K562 (cell line): ENCODE measurements at regions not wholly inside any gene's neighbourhood (a gene's known extent, or its start where the extent isn't known, plus 50 kb on each side); places are given as distances from the start of the nearest gene placed in this dataset.

Experiments
- ATAC-seq: fragments of 200-7000 bp; cut with Tn5 transposase; 3 replicates; pipeline ENCODE4 v1.9.1; 2020; ENCODE audit warnings: moderate library complexity
- BruUV-seq: library from RNA; stranded (reverse); fragments of 400-500 nt; replicated peaks from 2 replicates; lab custom pipeline; 2021; lab: Mats Ljungman, UMichigan
- CTCF ChIA-PET: fragments of 300-600 bp; formaldehyde crosslinking; extraction: SDS; loops from one replicate; lab custom pipeline; 2021; ENCODE audit warnings: low intra/inter-chr PET ratio; lab: Yijun Ruan, JAX
- POLR2A ChIA-PET: fragments of 300-600, 350-650 bp; sonication (Branson Sonifier 250); formaldehyde crosslinking; extraction: SDS; loops from one replicate; lab custom pipeline; 2021; ENCODE audit warnings: antibody characterized with exemption, inconsistent platforms; lab: Yijun Ruan, JAX
- DNase-seq, 4 experiments: peaks; one replicate each; pipeline versions ENCODE4 v3.0.0 to v3.0.0-alpha.2; 2011 to 2018; ENCODE audit warnings: low spot score in 3 of 4, mixed read lengths in 3 of 4; ENCODE audit errors: extremely low read depth in 1 of 4
- FAIRE-seq: peaks from 2 replicates; lab custom pipeline; 2011; peaks lifted over from hg19 to GRCh38; lab: Jason Lieb, UNC
- H2AFZ ChIP-seq: 2 replicates; pipeline ENCODE4 v1.6.0; 2011; ENCODE audit warnings: low read depth, low read length, control low read depth, inconsistent platforms
- H3K27ac ChIP-seq: fragments of 200-600 bp; 3 replicates; pipeline ENCODE4 v1.8.0; 2011; ENCODE audit warnings: low read depth, mild to moderate bottlenecking, control low read depth, inconsistent platforms, low read length, moderate library complexity, mixed read lengths; ENCODE audit errors: extremely low read depth
- H3K27me3 ChIP-seq, 2 experiments: fragments of 300-600 bp in 1 of 2; 2 replicates in 1 of 2; 3 replicates in 1 of 2; pipeline versions ENCODE4 v1.6.0 to v1.8.0; 2011; ENCODE audit warnings: inconsistent platforms in 2 of 2, low read length in 2 of 2, mild to moderate bottlenecking in 1 of 2, mixed read lengths in 1 of 2, moderate library complexity in 1 of 2; ENCODE audit not compliant: control insufficient read depth in 2 of 2, insufficient read depth in 2 of 2
- H3K36me3 ChIP-seq: fragments of 300-600 bp; 3 replicates; pipeline ENCODE4 v1.8.0; 2011; ENCODE audit warnings: mild to moderate bottlenecking, low read length, inconsistent platforms; ENCODE audit not compliant: control insufficient read depth, insufficient read depth
- H3K4me1 ChIP-seq, 2 experiments: fragments of 200-600 bp in 1 of 2; replicated peaks in 1 of 2; 2 replicates in 1 of 2; 3 replicates in 1 of 2; pipeline versions ENCODE4 v1.5.1 to v1.8.0; 2011; ENCODE audit warnings: inconsistent platforms in 2 of 2, low read length in 2 of 2, mild to moderate bottlenecking in 1 of 2, mixed read lengths in 1 of 2, moderate library complexity in 1 of 2; ENCODE audit not compliant: control insufficient read depth in 2 of 2, insufficient read depth in 2 of 2
- H3K4me2 ChIP-seq: 2 replicates; pipeline ENCODE4 v1.6.1; 2011; ENCODE audit warnings: low read length, control low read depth, inconsistent platforms, mixed read lengths; ENCODE audit not compliant: insufficient read depth
- H3K4me3 ChIP-seq: fragments of 200-600 bp; sonication (generic), shearing (Covaris generic); 2 replicates; pipeline ENCODE4 v1.5.1; 2016; ENCODE audit warnings: control low read depth, inconsistent platforms
- H3K79me2 ChIP-seq: fragments of 200-600 bp; 3 replicates; pipeline ENCODE4 v1.8.0; 2011; ENCODE audit warnings: low read length, inconsistent platforms; ENCODE audit not compliant: control insufficient read depth, insufficient read depth
- H3K9ac ChIP-seq, 2 experiments: 2 replicates each; pipeline versions ENCODE4 v1.6.0 to v1.6.1; 2011; ENCODE audit warnings: low read depth in 2 of 2, low read length in 2 of 2, control low read depth in 1 of 2, inconsistent platforms in 1 of 2, mild to moderate bottlenecking in 1 of 2, mixed read lengths in 1 of 2; ENCODE audit not compliant: insufficient read depth in 1 of 2
- H3K9me1 ChIP-seq: one replicate; pipeline ENCODE4 v1.6.0; 2011; ENCODE audit warnings: inconsistent platforms, mild to moderate bottlenecking, low read length, moderate library complexity; ENCODE audit not compliant: control insufficient read depth, insufficient read depth
- H3K9me3 ChIP-seq: replicated peaks from 2 replicates; pipeline ENCODE4 v1.5.1; 2011; ENCODE audit warnings: low read depth, low read length, inconsistent platforms; ENCODE audit not compliant: control insufficient read depth, insufficient read depth
- H4K20me1 ChIP-seq: replicated peaks from 2 replicates; pipeline ENCODE4 v1.6.1; 2011; ENCODE audit warnings: low read length, inconsistent platforms, mixed read lengths; ENCODE audit not compliant: control insufficient read depth, insufficient read depth
- FOXM1 ChIP-seq, 2 experiments: fragments of 450-650 bp in 1 of 2; sonication (generic) in 1 of 2; formaldehyde crosslinking in 1 of 2; IDR thresholded peaks; 2 replicates each; pipeline versions ENCODE4 v1.6.1 to v1.9.0; 2017 to 2022; ENCODE audit warnings: low read depth in 2 of 2, mild to moderate bottlenecking in 2 of 2, missing genetic modification reagents in 1 of 2, moderate library complexity in 1 of 2
- GTF2A2 ChIP-seq: IDR thresholded peaks from 2 replicates; pipeline ENCODE4 v1.6.1; 2016; ENCODE audit warnings: mild to moderate bottlenecking, missing genetic modification characterization, missing compliant biosample characterization
- HDGF ChIP-seq: fragments of 450-650 bp; IDR thresholded peaks from 2 replicates; pipeline ENCODE4 v1.6.1; 2016
- PURB ChIP-seq: sonication (generic); formaldehyde crosslinking; IDR thresholded peaks from 2 replicates; pipeline ENCODE4 v1.9.0; 2021; ENCODE audit warnings: low read depth, mild to moderate bottlenecking, missing genetic modification reagents
- RBM14 ChIP-seq: fragments of 200-400 bp; formaldehyde crosslinking; IDR thresholded peaks from 2 replicates; pipeline ENCODE4 v1.6.1; 2018; ENCODE audit warnings: low read depth, mild to moderate bottlenecking, low read length, moderate library complexity, borderline replicate concordance; ENCODE audit not compliant: insufficient read depth
- SLC30A9 ChIP-seq: fragments of 250-450 bp; sonication (Bioruptor Pico); IDR thresholded peaks from 2 replicates; pipeline ENCODE4 v1.8.0; 2022; ENCODE audit warnings: mild to moderate bottlenecking, moderate library complexity
- ZBTB1 ChIP-seq: sonication (generic); formaldehyde crosslinking; IDR thresholded peaks from 2 replicates; pipeline ENCODE4 v1.8.1; 2023; ENCODE audit warnings: missing genetic modification reagents, low read depth, mild to moderate bottlenecking, borderline replicate concordance
- ZNF766 ChIP-seq: fragments of 200-800 bp; sonication (Bioruptor generic); conservative IDR thresholded peaks from 2 replicates; pipeline ENCODE4 v1.6.1; 2016; ENCODE audit warnings: missing genetic modification characterization, missing compliant biosample characterization
- ZSCAN29 ChIP-seq: fragments of 450-650 bp; IDR thresholded peaks from 2 replicates; pipeline ENCODE4 v1.6.1; 2017
- WGBS: fragments of 100-300 bp; shearing (Covaris generic); methylation state at CpG from one replicate; pipeline ENCODE4 v1.1.6; 2016; ENCODE audit warnings: low coverage, mixed read lengths; ENCODE audit not compliant: insufficient coverage; ENCODE audit errors: missing lambda C conversion rate; 5-methylcytosine and 5-hydroxymethylcytosine counted together
- in situ Hi-C: fragments of 300-500 bp; cut with MboI; formaldehyde crosslinking; loops from 4 replicates; pipeline ENCODE4 v1.15.0; 2018; ENCODE audit warnings: inconsistent platforms, mixed read lengths
- intact Hi-C: fragments of 100-400 bp; cut with micrococcal nuclease; formaldehyde crosslinking; loops from 2 replicates; pipeline ENCODE4 v1.14.2; 2022
- TF ChIP-seq, protein P1 (sequence below): fragments of 450-650 bp; IDR thresholded peaks from 2 replicates; pipeline ENCODE4 v1.6.1; 2016; ENCODE audit warnings: mild to moderate bottlenecking

DNA sequence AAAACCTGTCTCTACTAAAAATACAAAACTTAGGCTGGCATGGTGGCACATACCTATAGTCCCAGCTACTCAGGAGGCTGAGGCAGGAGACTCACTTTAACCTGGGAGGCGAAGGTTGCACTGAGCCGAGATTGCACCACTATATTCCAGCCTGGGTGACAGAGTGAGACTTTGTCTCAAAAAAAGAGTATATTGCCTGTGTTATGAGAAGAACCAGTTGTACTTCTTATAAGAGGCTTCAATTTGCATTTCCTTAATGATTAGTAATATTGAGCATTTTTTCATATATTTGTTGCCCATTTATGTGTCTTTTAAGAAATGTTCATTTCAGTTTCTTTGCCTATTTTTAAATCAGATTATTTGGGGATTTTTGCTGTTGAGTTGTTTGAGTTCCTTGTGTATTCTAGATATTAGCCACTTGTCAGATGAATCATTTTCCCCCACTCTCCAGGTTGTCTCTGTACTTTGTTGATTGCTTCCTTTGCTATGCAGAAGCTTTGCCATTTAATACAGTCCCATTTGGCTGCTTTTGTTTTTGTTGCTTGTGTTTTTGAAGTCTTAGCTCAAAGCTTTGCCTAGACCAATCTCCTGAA lies 75.8 kb upstream of the LRPPRC start:
- Histone ChIP-seq H3K27ac (no peak overlapping the region), H3K9ac (no peak overlapping the region), H4K20me1 (no peaks in the 10 kb centered on the region), H3K9me3 (no peaks in the 10 kb centered on the region), H2AFZ (no peak overlapping the region), H3K4me3 (no peak overlapping the region), H3K4me2 (no peak overlapping the region), H3K27me3 (peaks cover 0 to 4% of the 10 kb centered on the region in 2 experiments; a peak in 2 of 5 replicates), H3K36me3 (no peaks in the 10 kb centered on the region), H3K4me1 (no peaks in the 10 kb centered on the region)
- POLR2A ChIA-PET: no interaction called here
- no peak for FAIRE-seq
- in situ Hi-C loops: no loop called here
- ATAC-seq: no peak
- intact Hi-C loops: no loop called here
- 0% methylated on average over 2 of the region's 2 CpGs for WGBS
- no peak for DNase-seq
- no TSS peak for BruUV-seq
- TF ChIP-seq FOXM1 (IDR thresholded peaks at IDR 0.05; ENCODE audit: low read depth): no peak
- TF ChIP-seq FOXM1 (CRISPR knock-in tag; IDR thresholded peaks at IDR 0.05; ENCODE audit: low read depth): no peak
- no peak for TF ChIP-seq ZNF766
- no peak for TF ChIP-seq SLC30A9
- TF ChIP-seq ZSCAN29: no peak
- no peak for TF ChIP-seq PURB (CRISPR knock-in tag)
- TF ChIP-seq HDGF: no peak
- TF ChIP-seq RBM14: no peak
- no peak for TF ChIP-seq GTF2A2 (tag)
- no peak for TF ChIP-seq ZBTB1 (CRISPR knock-in tag)
- TF ChIP-seq, protein P1, sequence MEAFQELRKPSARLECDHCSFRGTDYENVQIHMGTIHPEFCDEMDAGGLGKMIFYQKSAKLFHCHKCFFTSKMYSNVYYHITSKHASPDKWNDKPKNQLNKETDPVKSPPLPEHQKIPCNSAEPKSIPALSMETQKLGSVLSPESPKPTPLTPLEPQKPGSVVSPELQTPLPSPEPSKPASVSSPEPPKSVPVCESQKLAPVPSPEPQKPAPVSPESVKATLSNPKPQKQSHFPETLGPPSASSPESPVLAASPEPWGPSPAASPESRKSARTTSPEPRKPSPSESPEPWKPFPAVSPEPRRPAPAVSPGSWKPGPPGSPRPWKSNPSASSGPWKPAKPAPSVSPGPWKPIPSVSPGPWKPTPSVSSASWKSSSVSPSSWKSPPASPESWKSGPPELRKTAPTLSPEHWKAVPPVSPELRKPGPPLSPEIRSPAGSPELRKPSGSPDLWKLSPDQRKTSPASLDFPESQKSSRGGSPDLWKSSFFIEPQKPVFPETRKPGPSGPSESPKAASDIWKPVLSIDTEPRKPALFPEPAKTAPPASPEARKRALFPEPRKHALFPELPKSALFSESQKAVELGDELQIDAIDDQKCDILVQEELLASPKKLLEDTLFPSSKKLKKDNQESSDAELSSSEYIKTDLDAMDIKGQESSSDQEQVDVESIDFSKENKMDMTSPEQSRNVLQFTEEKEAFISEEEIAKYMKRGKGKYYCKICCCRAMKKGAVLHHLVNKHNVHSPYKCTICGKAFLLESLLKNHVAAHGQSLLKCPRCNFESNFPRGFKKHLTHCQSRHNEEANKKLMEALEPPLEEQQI: no peak
- TF ChIP-seq, all 486 proteins: peak for 0
- Histone ChIP-seq H3K9me1 (no peaks in the 10 kb centered on the region), H3K79me2 (no peaks in the 10 kb centered on the region)
- CTCF ChIA-PET: no interaction called here
